Erythroblast (primary cell): ENCODE measurements at regions not wholly inside any gene's neighbourhood (a gene's known extent, or its start where the extent isn't known, plus 50 kb on each side); places are given as distances from the start of the nearest gene placed in this dataset.
"Not testable (repeated sequence)": the region's sequence is repeated elsewhere in the genome, so short reads cannot be mapped to it uniquely, and the experiment has no call there.

ENCODE experiments used
- DNase-seq, 2 experiments: peaks; one replicate each; lab custom pipeline; 2025; lab: John Stamatoyannopoulos, UW
- GATA1 ChIP-seq: IDR thresholded peaks from 2 replicates; pipeline ENCODE4 v1.6.1; 2011; ENCODE audit warnings: low read depth, mild to moderate bottlenecking, control low read depth, low read length, moderate library complexity
- POLR2A ChIP-seq: IDR thresholded peaks from 2 replicates; pipeline ENCODE4 v1.6.1; 2011; ENCODE audit warnings: mild to moderate bottlenecking, low read length

DNA sequence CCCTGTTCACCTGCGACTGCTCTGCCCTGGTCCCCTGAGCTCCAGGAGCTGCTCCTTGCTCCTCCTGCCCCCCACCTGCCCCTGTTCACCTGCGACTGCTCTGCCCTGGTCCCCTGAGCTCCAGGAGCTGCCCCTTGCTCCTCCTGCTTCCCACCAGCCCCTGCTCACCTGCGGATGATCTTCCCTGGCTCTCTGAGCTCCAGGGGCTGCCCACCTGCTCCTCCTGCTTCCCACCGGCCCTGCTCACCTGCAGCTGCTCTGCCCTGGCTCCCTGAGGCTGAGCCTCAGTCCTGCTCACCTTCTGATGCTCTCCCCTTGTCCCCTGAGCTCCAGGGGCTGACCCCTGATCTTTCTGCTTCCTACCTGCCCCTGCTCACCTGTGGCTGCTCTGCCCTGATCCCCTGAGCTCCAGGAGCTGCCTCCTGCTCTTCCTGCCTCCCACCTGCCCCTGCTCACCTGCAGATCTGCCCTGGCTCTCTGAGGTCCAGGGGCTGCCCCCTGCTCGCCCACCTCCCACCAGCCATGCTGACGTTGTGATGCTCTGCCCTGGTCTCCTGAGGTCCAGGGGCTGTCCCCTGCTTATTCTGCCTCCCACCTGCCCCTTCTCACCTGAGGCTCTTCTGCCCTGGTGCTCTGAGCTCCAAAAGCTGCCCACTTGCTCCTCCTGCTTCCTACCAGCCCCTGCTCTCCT lies 219.2 kb downstream of the TMEM121 start:
- no peak for DNase-seq
- no peak for TF ChIP-seq POLR2A
- TF ChIP-seq GATA1: no peak

DNA sequence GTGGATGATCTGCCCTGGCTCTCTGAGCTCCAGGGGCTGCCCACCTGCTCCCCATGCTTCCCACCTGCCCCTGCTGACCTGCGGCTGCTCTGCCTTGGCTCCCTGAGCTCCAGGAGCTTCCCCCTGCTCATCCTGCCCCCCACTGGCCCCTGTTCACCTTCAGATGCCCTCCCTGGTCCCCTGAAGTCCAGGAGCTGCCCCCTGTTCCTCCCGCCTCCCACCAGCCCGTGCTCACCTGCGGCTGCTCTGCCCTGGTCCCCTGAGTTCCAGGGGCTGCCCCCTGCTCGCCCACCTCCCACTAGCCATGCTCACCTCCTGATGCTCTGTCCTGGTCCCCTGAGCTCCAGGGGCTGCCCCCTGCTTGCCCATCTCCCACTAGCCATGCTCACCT lies 219.7 kb downstream of the TMEM121 start:
- no peak for DNase-seq
- TF ChIP-seq GATA1: no peak
- TF ChIP-seq POLR2A: no peak

DNA sequence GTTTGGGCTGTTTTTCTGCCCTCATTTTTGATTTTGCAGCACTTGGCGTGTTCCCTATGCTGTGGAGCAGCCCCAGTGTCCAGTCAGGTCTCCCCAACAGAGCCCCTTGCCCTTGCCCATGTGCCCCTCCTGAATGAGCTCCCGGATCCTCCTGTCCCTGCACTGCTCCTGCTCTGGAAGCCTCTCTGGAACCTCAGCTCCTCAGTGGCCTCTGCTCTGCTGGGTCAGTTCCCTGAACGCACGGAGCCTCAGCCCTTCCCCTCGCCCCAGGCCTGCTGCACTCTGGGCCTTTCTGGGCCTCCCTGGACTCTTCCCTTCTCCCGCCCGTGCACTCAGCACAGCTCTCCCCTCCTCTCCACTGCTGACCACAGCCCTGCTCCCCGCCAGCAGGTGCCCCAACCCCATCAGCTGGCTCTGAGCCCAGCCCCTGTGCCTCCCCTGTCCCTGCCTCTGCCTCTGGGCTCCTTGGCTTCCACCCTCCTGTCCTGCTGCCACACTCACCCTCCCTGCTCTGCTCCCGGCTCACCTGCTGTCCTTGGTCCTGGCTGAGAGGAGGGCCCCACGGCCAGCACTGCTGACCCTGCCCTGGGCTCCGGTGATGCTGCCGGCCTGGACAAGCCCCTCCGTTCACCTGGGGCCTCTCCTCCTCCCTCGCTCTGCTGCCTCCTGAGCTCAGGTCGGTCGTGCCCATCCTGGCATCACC lies 220.6 kb downstream of the TMEM121 start:
- DNase-seq: not testable (repeated sequence)

DNA sequence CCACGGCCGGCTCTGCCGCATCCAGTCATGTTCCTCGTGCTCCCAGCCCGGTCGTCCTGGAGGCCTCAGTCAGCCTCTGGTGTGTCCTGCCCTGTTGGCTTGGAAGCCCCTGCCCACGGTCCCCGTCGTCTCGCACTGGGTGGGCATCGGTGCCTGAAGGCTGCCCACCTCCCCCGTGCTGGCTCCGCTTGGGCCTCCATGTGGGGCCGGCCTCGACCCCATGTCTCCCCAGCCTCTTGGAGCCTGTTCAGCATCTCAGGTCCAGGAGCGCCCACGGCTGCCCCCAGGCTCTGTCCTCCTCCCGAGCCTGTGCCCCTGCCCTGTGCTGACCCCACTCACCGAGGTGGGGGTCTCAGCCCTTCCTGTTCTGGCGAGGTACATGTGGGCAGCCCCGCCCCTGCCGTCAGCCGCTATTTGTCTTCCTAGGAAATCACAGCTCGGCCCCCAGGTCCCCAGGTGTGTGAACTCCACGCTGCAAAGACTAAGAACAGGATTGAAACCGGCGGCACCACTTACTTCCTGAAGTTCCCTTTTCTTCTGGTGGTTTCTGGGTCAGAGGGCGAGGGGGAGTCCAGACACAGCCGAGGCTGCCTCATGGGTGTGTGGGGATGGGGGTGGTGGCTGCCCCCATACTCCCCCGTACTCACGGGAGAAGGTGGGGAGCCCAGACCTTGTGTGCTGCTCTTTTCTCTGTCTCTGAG lies 221.3 kb downstream of the TMEM121 start:
- not testable (repeated sequence) for DNase-seq

DNA sequence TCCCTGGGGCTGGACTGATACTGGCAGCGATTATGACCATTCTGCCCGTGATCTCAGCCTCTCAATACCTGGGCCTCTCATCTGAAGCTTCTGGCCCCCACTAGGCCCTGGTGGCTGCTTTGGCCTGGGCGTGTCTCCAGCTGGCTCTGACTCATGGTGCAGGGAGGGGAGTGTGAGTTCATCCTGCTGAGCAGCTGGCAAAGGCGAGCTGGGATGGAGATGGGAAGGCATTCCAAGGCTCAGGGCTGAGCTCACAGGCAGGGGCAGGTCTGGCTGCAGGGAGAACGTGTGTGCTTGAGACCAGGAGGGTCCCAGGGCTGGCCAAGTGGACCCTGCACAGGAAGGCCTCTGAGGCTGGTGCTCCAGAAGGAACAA lies 221.8 kb downstream of the TMEM121 start:
- no peak for DNase-seq
- TF ChIP-seq GATA1: no peak
- no peak for TF ChIP-seq POLR2A

DNA sequence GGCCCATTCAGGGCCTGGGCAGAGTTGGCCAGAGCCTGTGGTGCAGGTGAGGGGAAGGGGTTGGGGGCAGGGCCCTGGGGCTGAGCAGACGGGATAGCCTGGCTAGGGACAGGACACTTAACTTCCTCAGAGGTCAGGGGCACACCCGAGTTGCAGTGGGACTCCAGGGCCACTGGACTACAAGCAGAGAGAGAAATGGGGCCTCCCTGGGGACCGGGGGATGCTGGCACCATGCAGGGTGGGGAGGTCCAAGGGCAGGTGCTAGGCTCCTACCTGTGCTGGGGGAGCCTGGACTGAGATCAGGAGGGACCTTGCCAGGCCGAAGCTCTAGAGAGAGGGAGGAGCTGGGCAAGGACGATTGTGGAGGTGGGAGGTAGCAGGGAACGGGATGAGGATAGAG lies 222.3 kb downstream of the TMEM121 start:
- not testable (repeated sequence) for DNase-seq

DNA sequence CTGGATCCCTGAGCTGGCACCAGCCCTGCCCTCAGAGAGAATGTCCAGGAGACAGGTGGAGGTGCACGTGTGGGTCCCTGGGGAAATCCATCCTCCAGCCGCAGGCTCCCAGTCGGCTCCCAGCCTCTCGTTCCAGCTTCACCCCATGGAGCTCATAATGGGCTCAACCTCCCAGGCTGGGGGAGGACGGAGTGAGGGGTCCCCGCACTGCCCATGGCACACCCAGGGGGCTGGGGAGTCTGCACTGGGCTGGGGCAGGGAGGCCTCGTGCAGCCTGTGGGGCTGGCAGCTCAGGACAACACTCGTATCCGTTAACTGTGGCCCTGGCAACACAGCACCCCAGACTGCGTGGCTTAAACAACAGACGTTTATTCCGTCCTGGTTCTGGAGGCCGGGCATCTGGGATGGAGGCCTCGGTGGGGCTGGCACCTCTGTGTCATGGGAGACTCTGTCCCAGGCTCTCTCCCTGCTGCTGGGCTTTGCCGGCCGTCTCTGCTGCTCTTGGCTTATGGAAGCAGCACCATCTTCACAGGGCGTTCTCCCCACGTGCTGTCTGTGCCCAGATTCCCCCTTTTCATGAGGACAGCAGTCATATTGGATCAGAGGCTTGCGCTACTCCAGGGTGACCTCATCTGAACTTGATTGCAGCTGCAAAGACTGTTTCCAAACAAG lies 223.6 kb downstream of the TMEM121 start:
- not testable (repeated sequence) for DNase-seq

DNA sequence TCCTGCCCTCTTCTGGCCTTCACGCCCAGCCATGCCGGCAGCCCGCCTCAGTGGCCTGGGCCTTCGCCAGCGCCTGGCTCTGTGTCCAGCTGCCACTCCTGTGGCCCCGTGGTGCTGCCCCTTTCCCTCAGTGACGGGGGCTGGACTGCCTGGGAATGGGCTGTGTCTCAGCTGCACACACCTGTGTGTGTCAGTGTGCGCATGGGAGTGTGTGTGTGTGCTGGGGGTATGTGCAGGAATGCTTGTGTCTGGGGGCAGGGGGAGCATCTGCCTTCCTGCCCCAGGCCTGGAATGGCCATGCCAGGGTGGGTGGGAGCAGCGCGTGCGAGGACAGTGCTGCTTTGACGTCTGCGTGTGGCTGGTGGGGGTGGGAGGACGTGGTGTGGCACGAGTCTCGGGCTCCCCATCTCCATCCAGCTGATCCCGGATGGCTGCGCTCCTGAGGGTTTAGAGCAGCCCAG lies 224.9 kb downstream of the TMEM121 start:
- DNase-seq: not testable (repeated sequence)

DNA sequence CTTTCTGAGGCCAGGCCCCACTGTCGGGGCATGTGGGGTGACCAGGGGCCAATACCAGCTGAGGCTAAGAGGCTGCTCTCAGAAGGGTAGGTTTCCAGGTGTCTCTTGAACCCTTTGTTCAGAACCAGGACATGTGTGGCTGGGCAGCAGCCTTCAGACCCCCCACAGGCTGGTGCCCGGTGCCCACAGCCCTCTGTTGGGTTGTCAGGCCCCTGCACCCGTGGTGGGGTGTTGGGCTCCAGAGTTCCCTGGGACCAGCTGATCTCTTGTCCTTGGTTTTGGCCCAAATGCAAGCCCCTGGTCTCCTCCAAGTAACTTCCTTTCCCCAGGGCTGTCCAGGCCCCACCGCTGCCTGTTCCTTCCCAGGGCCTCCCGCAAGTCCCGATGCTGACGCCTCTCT lies 226.0 kb downstream of the TMEM121 start:
- not testable (repeated sequence) for DNase-seq

DNA sequence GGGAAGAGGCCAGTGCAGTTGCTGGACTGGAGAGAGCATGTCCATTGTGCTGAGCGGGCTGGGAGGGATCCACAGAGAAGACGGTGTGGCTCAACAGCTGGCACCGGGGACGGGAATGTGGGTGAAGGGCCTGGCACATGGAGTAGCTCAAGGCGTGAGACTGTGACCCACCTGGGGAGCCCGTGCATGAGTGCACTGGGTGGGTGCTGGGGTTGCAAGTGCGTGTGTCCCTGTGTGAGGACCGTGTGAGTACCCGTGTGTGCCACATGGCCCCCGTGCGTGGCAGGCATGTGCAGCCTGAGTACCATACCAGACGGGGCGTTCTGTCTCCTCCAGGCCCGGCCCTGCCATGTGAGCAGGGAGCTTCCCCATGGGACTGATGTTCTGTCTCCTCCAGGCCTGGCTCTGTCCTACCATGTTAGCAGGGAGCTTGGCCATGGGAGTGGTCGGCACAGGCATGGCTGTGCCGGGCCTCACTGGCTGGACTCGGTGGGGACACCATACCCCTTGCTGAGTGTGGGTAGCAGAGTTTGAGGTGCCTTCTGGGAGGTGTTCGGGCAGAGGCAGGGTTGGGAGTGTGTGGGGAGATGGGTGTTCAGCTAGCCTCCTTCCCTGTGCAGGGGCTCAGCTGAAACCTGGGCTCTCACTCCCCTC lies 234.4 kb downstream of the TMEM121 start:
- no peak for TF ChIP-seq GATA1
- no peak for TF ChIP-seq POLR2A

DNA sequence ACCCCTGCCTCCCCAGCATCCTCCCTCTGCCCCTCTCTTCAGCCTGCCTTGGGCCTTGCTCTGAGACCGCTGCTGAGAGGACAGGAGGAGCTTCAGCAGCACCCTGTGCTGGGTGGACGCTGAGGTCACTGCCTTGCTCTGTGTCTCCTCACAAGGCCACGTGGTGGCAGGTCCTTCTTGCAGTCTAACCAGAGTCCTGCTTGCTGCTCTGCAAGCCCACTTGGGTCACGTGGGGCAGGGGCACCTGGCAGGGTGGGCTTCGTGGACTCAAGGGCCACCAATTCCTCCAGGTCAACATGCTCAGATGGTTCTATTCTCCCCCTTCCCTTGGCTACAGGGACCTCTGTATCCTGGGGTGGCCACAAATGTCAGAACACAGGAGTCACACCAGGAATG lies 235.0 kb downstream of the TMEM121 start:
- not testable (repeated sequence) for DNase-seq

More for the DNA sequence above, 234.4 kb downstream of the TMEM121 start:
- DNase-seq: no peak

DNA sequence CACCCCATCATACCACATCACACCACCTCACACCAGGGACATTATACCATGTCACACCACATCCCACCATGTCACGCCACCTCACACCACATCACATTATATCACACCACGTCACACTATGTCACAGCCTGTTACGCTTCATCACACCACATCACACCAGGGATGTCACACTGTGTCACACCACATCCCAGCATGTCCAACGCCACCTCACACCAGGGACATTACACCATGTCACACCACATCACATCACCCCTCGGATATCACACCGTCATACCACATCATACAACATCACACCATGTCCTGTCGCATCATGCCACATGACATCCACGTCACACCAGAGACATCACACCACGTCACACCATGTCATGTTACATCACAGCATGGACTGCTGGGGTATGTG lies 235.5 kb downstream of the TMEM121 start:
- DNase-seq: no peak
- TF ChIP-seq GATA1: no peak

DNA sequence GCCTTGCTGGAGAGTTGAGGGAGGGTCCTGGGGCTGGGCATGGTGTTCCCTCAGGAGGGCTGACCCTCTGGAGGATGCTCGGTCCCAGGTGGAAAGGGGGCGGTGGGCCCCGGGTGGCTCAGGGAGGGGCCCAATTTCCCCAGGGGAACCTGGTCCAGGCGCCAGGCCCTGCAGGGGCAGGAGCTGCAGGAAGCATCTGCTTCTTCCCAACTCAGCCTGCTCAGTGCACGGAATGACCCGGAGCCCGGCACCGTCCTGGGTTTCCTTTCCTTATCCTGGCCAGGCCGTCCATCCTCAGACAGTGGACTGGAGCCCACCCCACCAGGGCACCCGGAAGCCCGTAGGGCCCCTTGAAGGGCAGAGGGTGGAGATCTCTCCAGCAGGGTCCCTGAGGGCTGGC lies 235.9 kb downstream of the TMEM121 start:
- DNase-seq: not testable (repeated sequence)

DNA sequence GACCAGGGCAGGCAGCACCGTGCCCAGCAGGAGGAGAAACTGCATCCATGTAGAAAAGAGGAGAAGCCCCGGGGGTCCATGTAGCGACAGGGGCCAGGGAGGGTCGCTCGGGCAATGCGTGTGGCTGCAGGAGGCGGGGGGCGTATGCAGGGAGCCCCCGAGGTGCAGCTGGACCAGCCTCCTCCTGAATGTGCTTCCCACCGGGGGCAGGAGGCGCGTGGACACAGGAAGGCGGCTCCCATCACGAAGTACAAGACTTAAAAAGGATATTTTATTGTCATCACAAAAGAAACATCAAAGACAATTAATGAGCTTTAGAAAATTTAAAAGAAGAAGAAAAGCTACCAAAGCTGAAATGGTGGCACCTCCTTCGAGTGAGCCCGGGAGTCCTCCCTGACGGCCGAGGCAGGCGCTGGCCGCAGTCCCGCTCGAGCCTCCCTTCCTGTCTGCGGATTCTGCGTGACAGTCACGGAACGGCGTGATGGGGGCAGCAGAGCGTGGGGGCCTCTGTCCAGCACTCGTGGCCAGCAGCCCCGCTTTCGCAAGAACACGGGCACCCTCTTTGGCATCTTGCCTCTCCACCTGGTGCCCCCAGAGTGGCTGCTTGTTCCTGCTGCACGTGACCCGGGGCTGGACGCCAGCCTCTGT lies 238.0 kb downstream of the TMEM121 start:
- not testable (repeated sequence) for DNase-seq

DNA sequence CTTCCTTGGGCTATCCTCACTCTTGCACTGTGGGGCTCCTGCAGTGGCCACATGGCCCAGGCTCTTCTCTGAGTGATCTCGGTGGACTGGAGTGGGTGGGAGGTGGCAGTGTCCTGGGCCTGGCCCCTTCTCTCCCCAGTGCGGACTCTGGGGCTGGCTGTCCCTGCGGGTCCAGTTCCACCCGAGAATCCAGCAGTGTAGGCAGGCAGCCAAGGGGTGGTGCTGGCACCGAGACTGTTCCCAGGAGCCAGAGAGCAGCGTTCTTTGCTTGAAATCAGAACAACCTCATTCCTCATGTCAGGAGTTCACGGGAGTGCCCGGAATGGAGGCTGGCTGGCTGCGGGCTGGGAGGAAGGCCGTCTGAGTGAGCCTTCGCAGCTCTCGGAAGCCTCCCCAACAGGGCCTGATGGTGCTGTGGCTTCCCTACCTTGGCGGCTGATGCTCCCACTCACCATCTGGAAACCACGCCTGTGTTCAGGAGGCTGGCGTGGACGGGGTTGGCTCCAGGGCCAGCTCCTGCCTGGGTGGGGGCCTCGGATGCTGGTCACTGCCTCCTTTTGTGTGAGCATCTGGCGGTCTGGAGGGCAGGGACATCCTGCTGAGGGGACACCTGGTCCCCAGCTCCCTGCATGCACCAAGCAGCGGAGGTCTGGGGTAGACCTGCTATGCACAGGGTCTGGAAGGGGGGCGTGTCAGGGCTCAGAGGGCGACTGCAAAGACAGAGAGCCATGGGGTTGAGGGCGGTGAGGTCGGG lies 238.9 kb downstream of the TMEM121 start:
- not testable (repeated sequence) for DNase-seq
